22Rv1 (cell line): ENCODE measurements at regions not wholly inside any gene's neighbourhood (a gene's known extent, or its start where the extent isn't known, plus 50 kb on each side); places are given as distances from the start of the nearest gene placed in this dataset.

Source experiments
- H3K27ac ChIP-seq: fragments of 450-650 bp; 2 replicates; pipeline ENCODE4 v1.5.1; 2017
- CTCF ChIP-seq: fragments of 450-650 bp; IDR thresholded peaks from 2 replicates; pipeline ENCODE4 v1.5.1; 2017; ENCODE audit warnings: mild to moderate bottlenecking
- ZFX ChIP-seq: fragments of 450-650 bp; IDR thresholded peaks from 2 replicates; pipeline ENCODE4 v1.6.1; 2017; ENCODE audit warnings: antibody characterized with exemption, borderline replicate concordance

- H3K27ac ChIP-seq: no peak overlapping the region
- TF ChIP-seq ZFX: no peak
- no peak for TF ChIP-seq CTCF
These were observed 209.5 kb upstream of the MPHOSPH6 start for GRCh38 chr16:82379551-82379950.

GRCh38 chr16:82373976-82374375, 204.0 kb upstream of the MPHOSPH6 start:
- H3K27ac ChIP-seq: no peak overlapping the region
- no peak for TF ChIP-seq ZFX
- no peak for TF ChIP-seq CTCF

GRCh38 chr16:82370282-82370681, 200.3 kb upstream of the MPHOSPH6 start:
- H3K27ac ChIP-seq: no peak overlapping the region
- TF ChIP-seq CTCF: no peak
- TF ChIP-seq ZFX: no peak

- H3K27ac ChIP-seq: no peak overlapping the region
- peak; percentile 31; the same call in 1 of the 2 replicates for TF ChIP-seq CTCF
- no peak for TF ChIP-seq ZFX
These were observed 198.0 kb upstream of the MPHOSPH6 start for GRCh38 chr16:82368041-82368440.

GRCh38 chr16:82366462-82366861, 196.4 kb upstream of the MPHOSPH6 start:
- TF ChIP-seq ZFX (no peak), CTCF (no peak)
- H3K27ac ChIP-seq: no peak overlapping the region

- TF ChIP-seq CTCF (no peak), ZFX (no peak)
- H3K27ac ChIP-seq: no peak overlapping the region
These were observed 194.7 kb upstream of the MPHOSPH6 start for GRCh38 chr16:82364690-82365089.

- TF ChIP-seq CTCF: no peak
- no peak for TF ChIP-seq ZFX
These were observed 193.2 kb upstream of the MPHOSPH6 start for GRCh38 chr16:82363026-82363816.

More at GRCh38 chr16:82363026-82363816, 193.2 kb upstream of the MPHOSPH6 start:
- H3K27ac ChIP-seq: no peak overlapping the region
